Hematopoietic multipotent progenitor cell treated with erythropoietin and hydrocortisone succinate and interleukin-3 and kit ligand, for 6 days (in vitro differentiated cells): ENCODE measurements at regions not wholly inside any gene's neighbourhood (a gene's known extent, or its start where the extent isn't known, plus 50 kb on each side); places are given as distances from the start of the nearest gene placed in this dataset.
A peak's percentile ranks its signal among the peaks of the same experiment; 100 is the strongest.
"Not testable (repeated sequence)": the region's sequence is repeated elsewhere in the genome, so short reads cannot be mapped to it uniquely, and the experiment has no call there.

Experiments used
- DNase-seq: peaks from one replicate; pipeline ENCODE4 v3.0.0-alpha.2; 2015

DNA sequence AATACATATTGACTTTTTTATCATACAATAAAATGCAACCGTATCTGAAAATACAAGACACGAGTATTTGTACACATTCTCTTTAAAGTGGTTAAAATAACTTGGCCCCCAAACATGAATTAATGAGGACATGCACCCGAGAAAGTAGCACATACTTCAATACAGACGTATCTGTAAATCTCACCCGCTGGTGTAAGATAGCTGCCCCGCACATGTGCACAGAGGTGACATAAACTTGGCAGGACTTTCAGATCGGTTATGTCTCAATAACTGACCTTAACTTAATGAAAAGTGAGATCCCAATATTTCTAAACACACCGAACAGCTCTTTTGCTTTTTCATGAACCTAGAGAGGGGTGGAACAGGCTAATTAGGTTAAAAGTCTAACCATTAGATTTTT is 91.5 kb upstream of the RPS6KA2 start:
- DNase-seq, result peak; percentile 88

GRCh38 chr6:166716910-166717617 is 90.0 kb upstream of the RPS6KA2 start:
- no peak for DNase-seq

DNA sequence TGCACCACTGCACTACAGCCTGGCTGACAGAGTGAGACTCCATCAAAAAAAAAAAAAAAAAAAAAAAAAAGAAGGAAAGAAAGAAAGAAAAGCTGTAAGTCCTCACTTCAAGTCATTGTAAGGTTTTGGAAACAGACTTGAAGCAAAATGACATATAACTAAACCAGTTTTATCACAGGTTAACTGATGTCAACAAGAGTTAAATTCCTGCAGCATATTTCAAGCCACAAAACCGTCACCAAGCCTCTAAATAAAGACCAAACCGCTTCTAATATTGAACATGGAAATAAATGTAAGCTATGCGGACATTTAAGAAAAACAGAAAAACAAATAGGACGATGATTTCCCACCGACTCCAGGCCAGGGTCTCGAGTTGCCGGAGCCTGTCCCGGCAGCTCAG is 88.9 kb upstream of the RPS6KA2 start:
- DNase-seq, result no peak

DNA sequence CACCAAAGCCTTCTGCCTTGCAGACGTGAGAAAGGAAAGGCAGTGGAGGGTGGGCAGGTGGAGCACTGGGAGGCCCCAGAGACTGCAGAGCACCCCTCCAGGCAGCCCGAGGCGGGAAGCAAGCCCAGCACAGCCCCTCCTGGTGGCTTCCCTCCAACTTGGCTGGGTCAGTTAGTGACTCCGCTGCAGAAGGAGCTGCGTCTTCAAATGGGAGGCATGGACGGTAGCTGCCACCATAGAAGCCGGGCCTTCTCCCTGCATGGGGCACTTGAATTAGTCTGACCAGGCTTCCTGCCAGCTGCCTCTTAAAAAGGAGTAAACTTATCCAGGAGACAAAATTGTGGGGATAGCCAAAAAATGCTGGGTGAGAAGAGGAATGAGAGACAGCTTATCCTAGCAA is 88.0 kb upstream of the RPS6KA2 start:
- no peak for DNase-seq

DNA sequence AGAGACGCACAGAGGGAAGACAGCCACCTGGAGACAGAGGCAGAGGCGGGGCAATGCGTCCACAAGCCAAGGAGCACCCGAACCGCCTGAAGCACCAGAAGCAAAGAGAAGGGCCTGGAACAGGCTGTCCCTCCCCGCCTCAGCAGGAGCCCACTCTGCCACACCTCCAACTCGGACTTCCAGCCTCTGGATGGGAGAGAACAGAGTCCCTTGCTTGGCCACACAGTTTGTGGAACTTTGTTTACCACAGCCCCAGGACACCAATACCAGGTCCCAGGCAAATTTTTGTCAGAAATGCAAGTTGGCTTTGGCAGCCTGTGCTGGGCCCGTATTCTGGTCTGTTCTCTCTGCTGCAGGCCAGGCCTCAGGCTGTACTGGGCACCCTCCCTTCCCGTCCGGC is 87.5 kb upstream of the RPS6KA2 start:
- no peak for DNase-seq

GRCh38 chr6:166714187-166714510 is 87.1 kb upstream of the RPS6KA2 start:
- no peak for DNase-seq

GRCh38 chr6:166713434-166714186 is 86.6 kb upstream of the RPS6KA2 start:
- DNase-seq, result no peak

DNA sequence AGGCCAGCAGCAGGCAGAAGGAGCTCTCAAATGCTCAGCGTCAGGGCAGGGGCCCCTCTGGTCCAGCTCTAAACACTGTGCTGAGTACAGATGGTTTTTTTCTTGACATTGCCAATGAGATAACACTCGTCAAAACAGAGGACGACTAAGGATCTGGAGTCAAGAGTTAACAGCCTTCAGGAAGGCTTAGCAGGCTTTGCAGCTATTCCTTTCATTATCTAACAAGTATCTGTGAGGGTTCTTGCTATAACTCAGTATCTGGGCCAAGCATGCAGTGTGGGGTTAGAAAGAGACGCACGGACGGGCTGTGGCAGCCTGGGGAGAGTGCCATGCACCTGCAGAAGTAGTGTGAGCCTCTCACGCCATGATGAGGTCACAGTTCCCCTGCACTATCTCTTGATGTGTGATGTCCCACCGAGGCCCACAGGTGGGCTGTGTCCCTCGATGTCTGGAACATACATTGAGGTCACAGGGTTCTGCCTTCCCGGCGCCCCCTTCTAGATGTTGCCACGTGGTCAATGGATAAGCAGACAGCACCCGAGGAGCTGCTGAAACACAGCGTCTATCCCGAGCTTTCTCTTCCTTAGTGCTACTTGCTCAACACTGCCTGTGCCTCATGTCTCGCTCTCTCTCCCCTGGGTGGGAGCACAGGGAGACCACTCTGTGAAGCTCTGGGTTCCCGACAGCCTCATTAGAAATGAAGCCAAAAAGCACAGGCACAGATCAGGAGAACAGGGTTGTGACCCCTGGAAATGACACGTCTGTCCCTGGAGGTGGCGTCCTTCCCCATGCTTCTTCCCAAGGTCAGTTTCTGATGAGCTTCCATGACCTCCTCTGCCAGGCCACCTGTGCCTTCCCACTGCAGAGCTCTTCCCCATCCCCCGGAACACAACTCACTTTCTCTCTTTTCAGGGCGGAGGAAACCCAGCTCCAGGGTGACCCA is 85.5 kb upstream of the RPS6KA2 start:
- peak; percentile 95 for DNase-seq

GRCh38 chr6:166710084-166710483 is 83.0 kb upstream of the RPS6KA2 start:
- DNase-seq, result no peak

DNA sequence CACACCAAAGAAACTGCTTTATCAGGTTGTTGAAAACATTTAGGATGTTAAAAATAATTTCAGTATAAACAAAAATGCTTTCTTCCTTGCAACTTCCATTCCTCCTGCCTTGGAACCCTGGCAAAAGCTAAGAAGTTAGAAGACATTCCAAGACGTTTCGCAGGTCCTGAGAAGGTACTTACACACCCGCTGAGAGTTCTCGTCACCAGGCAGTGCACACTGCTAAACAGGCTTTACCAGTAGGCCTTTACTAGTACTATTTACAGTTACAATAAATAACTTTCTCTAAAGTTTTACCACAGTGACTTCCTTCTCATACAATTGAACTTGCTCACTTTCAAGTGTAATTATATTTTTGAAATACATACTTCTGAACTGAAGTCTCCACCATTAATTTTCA is 81.4 kb upstream of the RPS6KA2 start:
- no peak for DNase-seq

- peak; percentile 84 for DNase-seq
Observed at GRCh38 chr6:166707045-166707444, 80.0 kb upstream of the RPS6KA2 start.

- no peak for DNase-seq
Observed at GRCh38 chr6:166705069-166705468, 78.0 kb upstream of the RPS6KA2 start.

DNA sequence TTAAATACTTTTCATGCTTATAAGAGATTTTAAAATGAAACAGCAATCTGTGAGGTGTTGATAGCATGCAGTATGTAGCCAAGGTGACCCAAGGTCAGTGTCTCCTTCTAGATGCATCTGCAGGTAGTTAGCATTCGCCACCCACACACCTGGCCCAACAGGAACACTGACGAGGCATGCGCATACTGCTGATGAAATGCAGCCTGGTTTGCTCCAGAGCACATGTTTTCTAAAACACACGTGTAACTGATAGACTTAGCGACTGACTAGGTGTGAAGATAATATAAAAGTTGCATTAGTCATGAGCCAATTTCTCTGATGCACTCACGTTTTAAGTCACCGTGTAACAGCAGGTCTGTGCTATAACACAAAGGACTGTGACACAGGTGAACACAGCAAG is 77.1 kb upstream of the RPS6KA2 start:
- DNase-seq, result no peak

GRCh38 chr6:166703149-166703710 is 76.2 kb upstream of the RPS6KA2 start:
- DNase-seq, result no peak

GRCh38 chr6:166701424-166701823 is 74.4 kb upstream of the RPS6KA2 start:
- not testable (repeated sequence) for DNase-seq

DNA sequence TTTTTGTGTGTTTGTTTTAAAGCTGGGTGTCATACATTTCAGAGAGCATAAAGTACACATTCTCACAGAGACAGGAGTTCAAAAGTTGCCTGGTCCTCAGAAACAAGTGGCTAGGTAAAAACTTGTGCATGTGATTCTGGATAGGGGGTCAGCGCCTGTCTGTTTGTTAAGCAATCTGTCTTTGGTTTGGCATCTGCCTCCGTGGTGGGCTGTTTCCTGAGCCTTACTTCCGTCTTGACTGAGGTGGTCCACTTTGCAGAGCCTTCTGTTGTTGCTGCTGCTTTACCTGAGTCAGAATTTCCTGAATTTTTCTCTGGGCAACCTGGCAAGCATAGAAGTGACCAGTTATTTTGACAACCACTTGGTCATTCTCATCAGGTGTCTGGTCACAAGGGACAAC is 73.8 kb upstream of the RPS6KA2 start:
- not testable (repeated sequence) for DNase-seq

GRCh38 chr6:166697113-166697512 is 70.1 kb upstream of the RPS6KA2 start:
- DNase-seq, result no peak

DNA sequence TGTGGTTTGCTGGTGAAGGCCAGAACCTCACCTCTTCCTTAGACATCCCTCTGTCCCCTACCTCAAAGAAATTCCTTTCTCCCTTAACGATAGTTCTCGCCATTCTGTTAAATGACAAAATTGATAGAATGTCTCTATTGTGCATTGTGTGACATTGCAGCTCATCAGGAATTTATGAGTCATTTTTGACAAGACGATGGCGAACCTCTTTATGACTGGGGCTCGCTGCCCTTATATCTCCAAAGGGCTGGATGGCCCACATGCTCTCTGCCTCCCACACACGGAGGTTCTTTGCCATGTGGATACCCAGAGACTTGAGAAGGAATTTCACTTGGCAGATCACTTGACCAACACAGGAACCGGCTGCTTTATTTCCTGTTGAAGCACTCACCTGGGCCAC is 66.8 kb upstream of the RPS6KA2 start:
- DNase-seq, result no peak

GRCh38 chr6:166692723-166693302 is 65.8 kb upstream of the RPS6KA2 start:
- no peak for DNase-seq

DNA sequence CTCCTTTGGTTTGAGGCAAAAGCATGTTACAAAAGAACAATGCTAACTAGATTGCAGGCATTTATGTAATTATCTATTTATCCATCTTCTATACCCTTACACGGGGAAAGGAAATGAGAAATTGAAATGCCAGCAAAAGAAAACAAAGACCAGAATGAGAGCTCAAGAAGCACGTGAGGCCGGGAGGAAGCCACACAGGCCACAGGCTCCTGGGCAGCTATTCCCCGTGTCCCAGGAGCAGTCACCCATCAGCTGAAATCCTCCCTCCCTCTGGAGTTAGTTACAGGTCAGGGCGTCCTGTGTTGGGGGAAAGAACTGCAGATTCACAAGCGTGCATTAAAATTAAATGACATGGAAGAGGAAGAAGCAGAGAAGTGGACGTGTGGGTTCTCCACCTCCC is 64.7 kb upstream of the RPS6KA2 start:
- no peak for DNase-seq

GRCh38 chr6:166691199-166691598 is 64.1 kb upstream of the RPS6KA2 start:
- no peak for DNase-seq

- no peak for DNase-seq
Observed at GRCh38 chr6:166689687-166690086, 62.6 kb upstream of the RPS6KA2 start.

GRCh38 chr6:166688901-166689300 is 61.9 kb upstream of the RPS6KA2 start:
- no peak for DNase-seq
